HCT116 (cell line): ENCODE measurements at regions not wholly inside any gene's neighbourhood (a gene's known extent, or its start where the extent isn't known, plus 50 kb on each side); places are given as distances from the start of the nearest gene placed in this dataset.

Experiments used
- ATAC-seq: fragments of 200-7000 bp; cut with Tn5 transposase; 2 replicates; pipeline ENCODE4 v1.9.1; 2020; ENCODE audit warnings: mild to moderate bottlenecking, moderate library complexity
- BruUV-seq: library from RNA; stranded (reverse); fragments of 400-500 nt; replicated peaks from 2 replicates; lab custom pipeline; 2021; lab: Mats Ljungman, UMichigan
- CTCF ChIA-PET: fragments of 300-600 bp; sonication (Branson Sonifier 250); formaldehyde crosslinking; loops from one replicate; lab custom pipeline; 2021; ENCODE audit warnings: antibody characterized with exemption; lab: Charles Lee
- POLR2A ChIA-PET: fragments of 300-600, 350-600 bp; sonication (Branson Sonifier 250); formaldehyde crosslinking; loops from one replicate; lab custom pipeline; 2021; ENCODE audit warnings: antibody characterized with exemption; lab: Charles Lee
- RAD21 ChIA-PET, 2 experiments: fragments of 300-600 bp; sonication (Branson Sonifier 250); formaldehyde crosslinking; loops; one replicate each; lab custom pipeline; 2023; ENCODE audit warnings: low total read pairs in 2 of 2; ENCODE audit not compliant: uncharacterized antibody in 2 of 2, unreplicated experiment in 2 of 2, low non-redundant PET in 1 of 2; lab: Charles Lee
- DNase-seq: peaks from one replicate; pipeline ENCODE4 v3.0.0-alpha.2; 2010; ENCODE audit warnings: low read depth, low spot score
- H2AFZ ChIP-seq: fragments of 200-600 bp; shearing (Covaris generic), sonication (generic); 2 replicates; pipeline ENCODE4 v1.6.1; 2017; ENCODE audit warnings: low read depth, mixed run types, mixed read lengths, antibody characterized with exemption, low read length; ENCODE audit not compliant: poor library complexity, severe bottlenecking
- H3K27ac ChIP-seq: 2 replicates; pipeline ENCODE4 v1.5.1; 2012; ENCODE audit warnings: low read depth, low read length
- H3K27me3 ChIP-seq: fragments of 200-600 bp; sonication (generic); 2 replicates; pipeline ENCODE4 v1.6.1; 2016; ENCODE audit warnings: mixed run types, low read length, mixed read lengths; ENCODE audit not compliant: insufficient read depth
- H3K36me3 ChIP-seq, 2 experiments: fragments of 200-500 bp in 1 of 2; fragments of 200-600 bp in 1 of 2; sonication (Bioruptor generic) in 1 of 2; sonication (generic) in 1 of 2; 2 replicates each; pipeline versions ENCODE4 v1.5.1 to v1.6.1; 2014 to 2016; ENCODE audit warnings: low read length in 2 of 2, inconsistent platforms in 1 of 2, mixed read lengths in 1 of 2, mixed run types in 1 of 2; ENCODE audit not compliant: insufficient read depth in 2 of 2, control insufficient read depth in 1 of 2
- H3K4me1 ChIP-seq, 2 experiments: fragments of 200-600 bp in 1 of 2; sonication (generic) in 1 of 2; 2 replicates each; pipeline versions ENCODE4 v1.5.1 to v1.6.1; 2012 to 2017; ENCODE audit warnings: low read length in 2 of 2, inconsistent platforms in 1 of 2, mild to moderate bottlenecking in 1 of 2, mixed read lengths in 1 of 2, mixed run types in 1 of 2, moderate library complexity in 1 of 2; ENCODE audit not compliant: insufficient read depth in 2 of 2, control insufficient read depth in 1 of 2
- H3K4me2 ChIP-seq: fragments of 200-600 bp; sonication (generic); 2 replicates; pipeline ENCODE4 v1.6.1; 2017; ENCODE audit warnings: mixed run types, low read length, mixed read lengths
- H3K4me3 ChIP-seq, 2 experiments: fragments of 200-600 bp in 1 of 2; sonication (generic) in 1 of 2; replicated peaks in 1 of 2; 2 replicates each; pipeline ENCODE4 v1.5.1; 2011 to 2016; ENCODE audit warnings: low read length in 2 of 2, control low read depth in 1 of 2, low read depth in 1 of 2, mild to moderate bottlenecking in 1 of 2, mixed read lengths in 1 of 2, mixed run types in 1 of 2
- H3K79me2 ChIP-seq: fragments of 200-600 bp; sonication (generic); 2 replicates; pipeline ENCODE4 v1.6.1; 2017; ENCODE audit warnings: mild to moderate bottlenecking, mixed run types, low read length, moderate library complexity, mixed read lengths; ENCODE audit not compliant: insufficient read depth
- H3K9ac ChIP-seq: fragments of 200-600 bp; sonication (generic); 2 replicates; pipeline ENCODE4 v1.6.1; 2016; ENCODE audit warnings: low read length, mixed read lengths
- H3K9me2 ChIP-seq: fragments of 200-600 bp; sonication (generic), shearing (Covaris generic); 2 replicates; pipeline ENCODE4 v1.6.1; 2017; ENCODE audit warnings: mixed run types, mild to moderate bottlenecking, moderate library complexity; ENCODE audit not compliant: insufficient read depth
- H3K9me3 ChIP-seq, 2 experiments: fragments of 200-500 bp in 1 of 2; fragments of 200-600 bp in 1 of 2; sonication (Bioruptor generic) in 1 of 2; sonication (generic) in 1 of 2; 2 replicates each; pipeline ENCODE4 v1.6.1; 2014 to 2017; ENCODE audit warnings: low read length in 2 of 2, mixed read lengths in 2 of 2, inconsistent platforms in 1 of 2, low read depth in 1 of 2, mild to moderate bottlenecking in 1 of 2, mixed run types in 1 of 2, moderate library complexity in 1 of 2; ENCODE audit not compliant: control insufficient read depth in 1 of 2, insufficient read depth in 1 of 2
- H4K20me1 ChIP-seq: fragments of 200-600 bp; sonication (generic), shearing (Covaris generic); 2 replicates; pipeline ENCODE4 v1.6.1; 2017; ENCODE audit warnings: mixed run types, mild to moderate bottlenecking, moderate library complexity; ENCODE audit not compliant: insufficient read depth
- CEBPB ChIP-seq: IDR thresholded peaks from 2 replicates; pipeline ENCODE4 v1.6.1; 2012; ENCODE audit warnings: low read depth
- EGR1 ChIP-seq: IDR thresholded peaks from 2 replicates; pipeline ENCODE4 v1.6.1; 2012; ENCODE audit warnings: low read depth
- ELF1 ChIP-seq: IDR thresholded peaks from 2 replicates; pipeline ENCODE4 v1.6.1; 2012; ENCODE audit warnings: low read depth, borderline replicate concordance
- EZH2phosphoT487 ChIP-seq: fragments of 200-600 bp; IDR thresholded peaks from 2 replicates; pipeline ENCODE4 v1.6.1; 2018; ENCODE audit warnings: antibody characterized with exemption, borderline replicate concordance
- FOSL1 ChIP-seq: IDR thresholded peaks from 2 replicates; pipeline ENCODE4 v1.6.1; 2012; ENCODE audit warnings: low read depth
- JUND ChIP-seq: IDR thresholded peaks from 2 replicates; pipeline ENCODE4 v1.6.1; 2012
- POLR2A ChIP-seq: IDR thresholded peaks from 2 replicates; pipeline ENCODE4 v1.7.0; 2011; ENCODE audit warnings: borderline replicate concordance; ENCODE audit not compliant: insufficient read depth, insufficient read length; ENCODE audit errors: extremely low read depth
- POLR2AphosphoS5 ChIP-seq: IDR thresholded peaks from 2 replicates; pipeline ENCODE4 v1.6.1; 2011; ENCODE audit warnings: mild to moderate bottlenecking, low read depth, low read length, moderate library complexity
- SIN3A ChIP-seq: IDR thresholded peaks from 2 replicates; pipeline ENCODE4 v1.6.1; 2012; ENCODE audit warnings: low read depth
- SRF ChIP-seq: IDR thresholded peaks from 2 replicates; pipeline ENCODE4 v1.6.1; 2012; ENCODE audit warnings: low read depth
- TCF7L2 ChIP-seq: IDR thresholded peaks from 2 replicates; pipeline ENCODE4 v1.7.0; 2011; ENCODE audit warnings: borderline replicate concordance, inconsistent platforms; ENCODE audit not compliant: insufficient read depth, insufficient read length; ENCODE audit errors: extremely low read depth
- YY1 ChIP-seq: IDR thresholded peaks from 2 replicates; pipeline ENCODE4 v1.6.1; 2011; ENCODE audit warnings: low read length, low read depth, moderate library complexity, mild to moderate bottlenecking; ENCODE audit not compliant: insufficient replicate concordance; ENCODE audit errors: extremely low read depth
- ZFX ChIP-seq: fragments of 450-650 bp; IDR thresholded peaks from 2 replicates; pipeline ENCODE4 v1.6.1; 2017
- ZNF274 ChIP-seq: fragments of 200-500 bp; sonication (Bioruptor generic); IDR thresholded peaks from 2 replicates; pipeline ENCODE4 v1.6.1; 2014; ENCODE audit warnings: mild to moderate bottlenecking, low read depth, low read length, inconsistent platforms
- intact Hi-C: fragments of 100-400 bp; cut with micrococcal nuclease; formaldehyde crosslinking; loops from 2 replicates; pipeline ENCODE4 v1.10.0; 2022
- TF ChIP-seq, protein P1 (sequence below), 3 experiments: fragments of 200-600 bp in 1 of 3; sonication (generic) in 1 of 3; IDR thresholded peaks in 2 of 3; conservative IDR thresholded peaks in 1 of 3; 2 replicates each; pipeline ENCODE4 v1.5.1; 2012 to 2017; ENCODE audit warnings: low read depth in 2 of 3, low read length in 2 of 3, antibody characterized with exemption in 1 of 3, borderline replicate concordance in 1 of 3, control low read depth in 1 of 3, mild to moderate bottlenecking in 1 of 3, mixed read lengths in 1 of 3, mixed run types in 1 of 3, moderate library complexity in 1 of 3; ENCODE audit not compliant: insufficient read depth in 1 of 3
- TF ChIP-seq, protein P2 (sequence below): IDR thresholded peaks from 2 replicates; pipeline ENCODE4 v1.6.1; 2011; ENCODE audit warnings: mild to moderate bottlenecking, low read length, moderate library complexity; ENCODE audit not compliant: insufficient replicate concordance; ENCODE audit errors: extremely low read depth
- TF ChIP-seq, protein P3 (sequence below): IDR thresholded peaks from 2 replicates; pipeline ENCODE4 v1.6.1; 2012
- TF ChIP-seq, protein P4 (sequence below): IDR thresholded peaks from 2 replicates; pipeline ENCODE4 v1.6.1; 2012

DNA sequence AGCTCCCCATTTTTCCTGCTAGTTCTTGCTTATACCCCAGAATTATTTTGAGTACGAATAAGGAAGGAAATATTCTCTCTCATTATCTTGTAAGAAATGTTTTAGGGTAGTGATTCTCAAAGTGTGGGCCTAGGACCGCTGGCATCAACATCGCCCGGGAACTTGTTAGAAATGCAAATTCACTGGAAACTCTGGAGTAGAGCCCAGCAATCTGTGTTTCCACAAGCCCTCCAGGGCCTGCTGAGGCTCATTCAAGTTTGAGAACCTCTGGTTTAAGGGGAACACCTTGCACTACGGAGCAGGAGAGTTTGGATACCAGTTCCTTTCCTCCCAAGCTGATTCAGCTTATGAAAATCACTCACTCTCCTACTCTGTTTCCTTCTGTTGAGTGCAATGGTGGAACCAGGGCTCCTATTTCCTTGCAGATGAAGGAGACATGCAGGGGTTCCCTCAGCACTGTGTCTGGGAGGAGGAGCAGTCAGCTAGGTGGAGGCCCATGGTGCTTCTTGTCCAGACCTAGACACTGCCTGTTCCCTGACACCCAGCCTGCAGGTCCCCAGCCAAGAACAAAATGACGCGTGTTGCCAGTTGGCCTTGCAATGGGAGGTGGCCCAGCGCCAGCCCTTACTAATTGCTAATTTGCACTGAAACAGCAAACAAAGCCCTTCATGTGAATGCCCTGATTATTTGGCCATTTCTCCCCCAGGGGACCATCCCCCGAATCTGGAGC lies 68.5 kb downstream of the CYTL1 start:
- H3K9ac ChIP-seq: no peak overlapping the region
- H2AFZ ChIP-seq: no peak overlapping the region
- intact Hi-C loops: no loop called here
- no TSS peak for BruUV-seq
- H4K20me1 ChIP-seq: no peaks in the 10 kb centered on the region
- no peak for ATAC-seq
- no peak for DNase-seq
- no peaks in the 10 kb centered on the region for H3K36me3 ChIP-seq
- no peaks in the 10 kb centered on the region for H3K9me3 ChIP-seq
- ChIA-PET CTCF (no interaction called here), RAD21 (no interaction called here), POLR2A (no interaction called here)
- no peaks in the 10 kb centered on the region for H3K4me1 ChIP-seq
- H3K4me3 ChIP-seq: no peak overlapping the region
- H3K27me3 ChIP-seq: no peaks in the 10 kb centered on the region
- no peaks in the 10 kb centered on the region for H3K9me2 ChIP-seq
- no peak overlapping the region for H3K27ac ChIP-seq
- H3K4me2 ChIP-seq: no peak overlapping the region
- no peaks in the 10 kb centered on the region for H3K79me2 ChIP-seq
- TF ChIP-seq, protein P1, sequence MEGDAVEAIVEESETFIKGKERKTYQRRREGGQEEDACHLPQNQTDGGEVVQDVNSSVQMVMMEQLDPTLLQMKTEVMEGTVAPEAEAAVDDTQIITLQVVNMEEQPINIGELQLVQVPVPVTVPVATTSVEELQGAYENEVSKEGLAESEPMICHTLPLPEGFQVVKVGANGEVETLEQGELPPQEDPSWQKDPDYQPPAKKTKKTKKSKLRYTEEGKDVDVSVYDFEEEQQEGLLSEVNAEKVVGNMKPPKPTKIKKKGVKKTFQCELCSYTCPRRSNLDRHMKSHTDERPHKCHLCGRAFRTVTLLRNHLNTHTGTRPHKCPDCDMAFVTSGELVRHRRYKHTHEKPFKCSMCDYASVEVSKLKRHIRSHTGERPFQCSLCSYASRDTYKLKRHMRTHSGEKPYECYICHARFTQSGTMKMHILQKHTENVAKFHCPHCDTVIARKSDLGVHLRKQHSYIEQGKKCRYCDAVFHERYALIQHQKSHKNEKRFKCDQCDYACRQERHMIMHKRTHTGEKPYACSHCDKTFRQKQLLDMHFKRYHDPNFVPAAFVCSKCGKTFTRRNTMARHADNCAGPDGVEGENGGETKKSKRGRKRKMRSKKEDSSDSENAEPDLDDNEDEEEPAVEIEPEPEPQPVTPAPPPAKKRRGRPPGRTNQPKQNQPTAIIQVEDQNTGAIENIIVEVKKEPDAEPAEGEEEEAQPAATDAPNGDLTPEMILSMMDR (IDR thresholded peaks at IDR 0.05 in 2 of 3, conservative IDR thresholded peaks at IDR 0.05 in 1 of 3; ENCODE audit: borderline replicate concordance in 1 of 3, insufficient read depth in 1 of 3, low read depth in 2 of 3, low read length in 2 of 3): no peak
- TF ChIP-seq EGR1 (no peak), FOSL1 (no peak), SIN3A (no peak), EZH2phosphoT487 (no peak), POLR2AphosphoS5 (no peak), ELF1 (no peak), POLR2A (no peak), JUND (no peak), ZNF274 (no peak), YY1 (no peak), SRF (no peak), TCF7L2 (no peak), CEBPB (no peak), ZFX (no peak)
- TF ChIP-seq, protein P2, sequence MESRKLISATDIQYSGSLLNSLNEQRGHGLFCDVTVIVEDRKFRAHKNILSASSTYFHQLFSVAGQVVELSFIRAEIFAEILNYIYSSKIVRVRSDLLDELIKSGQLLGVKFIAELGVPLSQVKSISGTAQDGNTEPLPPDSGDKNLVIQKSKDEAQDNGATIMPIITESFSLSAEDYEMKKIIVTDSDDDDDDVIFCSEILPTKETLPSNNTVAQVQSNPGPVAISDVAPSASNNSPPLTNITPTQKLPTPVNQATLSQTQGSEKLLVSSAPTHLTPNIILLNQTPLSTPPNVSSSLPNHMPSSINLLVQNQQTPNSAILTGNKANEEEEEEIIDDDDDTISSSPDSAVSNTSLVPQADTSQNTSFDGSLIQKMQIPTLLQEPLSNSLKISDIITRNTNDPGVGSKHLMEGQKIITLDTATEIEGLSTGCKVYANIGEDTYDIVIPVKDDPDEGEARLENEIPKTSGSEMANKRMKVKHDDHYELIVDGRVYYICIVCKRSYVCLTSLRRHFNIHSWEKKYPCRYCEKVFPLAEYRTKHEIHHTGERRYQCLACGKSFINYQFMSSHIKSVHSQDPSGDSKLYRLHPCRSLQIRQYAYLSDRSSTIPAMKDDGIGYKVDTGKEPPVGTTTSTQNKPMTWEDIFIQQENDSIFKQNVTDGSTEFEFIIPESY: no peak
- TF ChIP-seq, protein P3, sequence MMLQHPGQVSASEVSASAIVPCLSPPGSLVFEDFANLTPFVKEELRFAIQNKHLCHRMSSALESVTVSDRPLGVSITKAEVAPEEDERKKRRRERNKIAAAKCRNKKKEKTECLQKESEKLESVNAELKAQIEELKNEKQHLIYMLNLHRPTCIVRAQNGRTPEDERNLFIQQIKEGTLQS: no peak
- TF ChIP-seq, protein P4, sequence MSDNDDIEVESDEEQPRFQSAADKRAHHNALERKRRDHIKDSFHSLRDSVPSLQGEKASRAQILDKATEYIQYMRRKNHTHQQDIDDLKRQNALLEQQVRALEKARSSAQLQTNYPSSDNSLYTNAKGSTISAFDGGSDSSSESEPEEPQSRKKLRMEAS: no peak
